ENCODE measurements at regions not wholly inside any gene's neighbourhood (a gene's known extent, or its start where the extent isn't known, plus 50 kb on each side); places are given as distances from the start of the nearest gene placed in this dataset.
"Not testable (repeated sequence)": the region's sequence is repeated elsewhere in the genome, so short reads cannot be mapped to it uniquely, and the experiment has no call there.

- DNase-seq (ENCODE audit: low spot score in 2 of 2): no peak
- in situ Hi-C loops (cut with MboI; ENCODE audit: low sequenced_read_pairs): no loop called here
- Histone ChIP-seq H3K27me3 (ENCODE audit: low read depth) (peaks cover 6% of the 10 kb centered on the region), H3K36me3 (replicated peaks) (no peaks in the 10 kb centered on the region), H3K4me1 (no peaks in the 10 kb centered on the region), H3K4me3 (no peak overlapping the region), H3K9me3 (no peaks in the 10 kb centered on the region)
Measured at GRCh38 chr14:105927096-105928060, 401.0 kb downstream of the TMEM121 start.

- H3K4me1 ChIP-seq; H3K9me3 ChIP-seq; in situ Hi-C loops (cut with MboI; ENCODE audit: low sequenced_read_pairs); H3K4me3 ChIP-seq; DNase-seq (ENCODE audit: low spot score in 2 of 2); H3K36me3 ChIP-seq (replicated peaks): not testable (repeated sequence)
- peaks cover 11% of the 10 kb centered on the region for H3K27me3 ChIP-seq (ENCODE audit: low read depth)
Measured at GRCh38 chr14:105928171-105929111, 402.1 kb downstream of the TMEM121 start.

DNA sequence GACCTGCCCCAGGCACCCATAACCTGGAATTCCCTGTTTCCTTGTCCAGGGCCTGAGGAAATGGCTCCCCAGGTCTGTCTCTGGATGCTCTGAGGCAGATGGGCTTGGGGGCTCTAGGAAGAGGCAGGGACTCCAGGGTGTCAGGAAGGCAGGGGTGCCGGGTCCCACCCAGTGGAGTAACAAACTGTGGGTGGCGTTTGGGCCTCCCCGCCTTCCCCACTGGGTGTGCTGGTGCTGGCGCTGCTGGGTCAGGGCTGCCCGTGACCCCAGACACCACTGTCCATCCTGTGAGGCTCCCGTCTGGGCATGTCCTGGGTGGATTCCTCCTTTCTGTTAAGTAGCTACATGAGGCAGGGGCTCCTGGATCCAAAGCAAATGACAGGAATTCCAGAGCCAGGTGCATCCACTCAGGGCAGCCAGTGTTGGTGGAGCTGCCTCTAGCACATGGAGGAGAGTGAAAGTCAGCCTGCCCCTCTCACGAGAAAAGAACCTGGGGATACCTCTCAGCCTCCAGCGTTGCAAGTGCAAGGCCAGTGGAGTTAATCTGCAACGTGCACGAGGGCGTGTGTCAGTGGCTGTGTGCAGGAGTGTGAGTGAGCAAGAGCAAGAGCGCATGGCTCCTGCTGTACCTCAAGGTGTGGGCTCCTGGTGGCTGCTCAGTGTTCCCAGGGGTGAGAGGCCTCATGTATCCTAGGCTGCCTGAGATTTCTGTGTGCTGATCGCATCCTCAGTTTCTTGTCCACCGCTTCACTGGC is 403.1 kb downstream of the TMEM121 start:
- H3K27me3 ChIP-seq (ENCODE audit: low read depth): peaks cover 11% of the 10 kb centered on the region
- in situ Hi-C loops (cut with MboI; ENCODE audit: low sequenced_read_pairs): no loop called here
- no peak for DNase-seq (ENCODE audit: low spot score in 2 of 2)
- H3K4me3 ChIP-seq: no peak overlapping the region
- no peaks in the 10 kb centered on the region for H3K36me3 ChIP-seq (replicated peaks)
- no peaks in the 10 kb centered on the region for H3K4me1 ChIP-seq
- H3K9me3 ChIP-seq: no peaks in the 10 kb centered on the region

- Histone ChIP-seq H3K4me1 (no peaks in the 10 kb centered on the region), H3K9me3 (no peaks in the 10 kb centered on the region), H3K36me3 (replicated peaks) (no peaks in the 10 kb centered on the region), H3K27me3 (ENCODE audit: low read depth) (peaks cover 11% of the 10 kb centered on the region), H3K4me3 (no peak overlapping the region)
- in situ Hi-C loops (cut with MboI; ENCODE audit: low sequenced_read_pairs): no loop called here
- DNase-seq (ENCODE audit: low spot score in 2 of 2): no peak
Measured at GRCh38 chr14:105930572-105930971, 404.2 kb downstream of the TMEM121 start.

DNA sequence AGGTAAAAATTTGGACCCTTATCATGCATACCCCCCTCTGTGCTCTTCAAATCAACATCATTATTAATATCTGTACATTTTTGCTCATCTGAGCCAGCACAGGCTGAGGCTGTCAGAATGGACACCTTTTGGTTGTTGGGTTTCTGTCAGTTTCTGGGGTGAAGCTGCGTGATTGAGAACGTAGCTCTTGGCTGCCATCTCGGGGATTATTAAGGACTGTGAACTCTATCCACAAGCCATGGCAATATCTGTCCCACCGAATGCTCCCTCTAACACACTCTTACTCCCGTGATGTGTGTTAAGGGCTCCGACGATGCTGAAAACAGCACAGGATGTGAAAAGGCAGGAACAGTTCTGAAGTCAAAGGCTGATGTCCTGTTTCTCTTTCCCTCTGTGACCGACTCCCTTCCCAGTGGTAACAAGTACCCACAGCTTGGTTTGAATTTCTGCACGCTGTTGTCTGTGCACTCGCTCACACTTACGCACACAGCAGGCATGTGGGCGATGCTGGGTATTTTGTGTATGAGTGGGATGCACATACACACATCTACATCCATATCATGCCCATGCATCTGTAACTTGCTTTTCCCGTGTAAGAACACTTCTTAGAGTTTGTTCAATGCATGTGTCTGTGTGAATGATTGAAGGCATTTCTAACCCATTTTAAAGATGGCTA is 405.6 kb downstream of the TMEM121 start:
- Histone ChIP-seq H3K9me3 (no peaks in the 10 kb centered on the region), H3K4me1 (no peaks in the 10 kb centered on the region), H3K36me3 (replicated peaks) (no peaks in the 10 kb centered on the region), H3K4me3 (no peak overlapping the region), H3K27me3 (ENCODE audit: low read depth) (peaks cover 11% of the 10 kb centered on the region)
- no peak for DNase-seq (ENCODE audit: low spot score in 2 of 2)
- in situ Hi-C loops (cut with MboI; ENCODE audit: low sequenced_read_pairs): no loop called here

DNA sequence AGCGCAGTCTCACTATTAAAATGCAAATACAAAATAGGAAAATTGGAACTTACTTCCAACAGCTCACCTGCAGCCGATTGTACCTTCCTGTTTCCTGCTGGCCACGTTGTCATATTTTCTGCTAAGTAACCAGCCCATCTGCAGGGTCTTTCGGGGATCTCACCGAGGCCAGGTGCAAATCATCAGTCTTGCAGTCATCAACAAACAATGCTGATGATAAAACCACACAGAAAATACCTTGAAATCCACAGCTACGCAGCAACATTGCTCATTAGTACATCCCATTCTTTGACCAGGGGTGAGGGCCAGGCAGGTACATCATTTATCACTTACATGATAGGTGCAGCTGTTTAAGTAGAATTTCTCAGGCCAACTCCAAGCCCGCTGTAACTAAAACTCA is 406.9 kb downstream of the TMEM121 start:
- Histone ChIP-seq H3K4me1 (no peaks in the 10 kb centered on the region), H3K9me3 (no peaks in the 10 kb centered on the region), H3K36me3 (replicated peaks) (no peaks in the 10 kb centered on the region), H3K27me3 (ENCODE audit: low read depth) (peaks cover 11% of the 10 kb centered on the region), H3K4me3 (no peak overlapping the region)
- in situ Hi-C loops (cut with MboI; ENCODE audit: low sequenced_read_pairs): no loop called here
- no peak for DNase-seq (ENCODE audit: low spot score in 2 of 2)

DNA sequence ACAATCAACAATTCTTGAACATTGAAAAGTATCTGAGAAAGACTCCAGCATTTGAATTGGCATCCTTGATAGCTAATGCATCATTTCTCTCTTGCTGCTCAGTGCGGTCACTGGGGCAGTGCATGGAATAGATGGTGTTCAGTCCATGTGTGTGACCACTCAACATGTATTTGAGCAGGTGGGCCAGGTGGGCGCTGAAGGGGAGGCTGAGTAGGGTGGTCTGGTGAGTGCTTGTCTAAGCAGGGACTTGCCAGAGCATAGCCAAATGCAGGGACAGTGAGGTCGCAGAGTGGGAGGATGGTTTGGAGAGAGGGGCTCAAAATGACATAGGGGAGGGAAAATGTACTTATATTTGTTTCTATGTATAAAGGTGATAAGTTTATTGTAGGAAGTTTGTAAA is 409.0 kb downstream of the TMEM121 start:
- no peaks in the 10 kb centered on the region for H3K36me3 ChIP-seq (replicated peaks)
- in situ Hi-C loops (cut with MboI; ENCODE audit: low sequenced_read_pairs): no loop called here
- H3K4me3 ChIP-seq: no peak overlapping the region
- no peak for DNase-seq (ENCODE audit: low spot score in 2 of 2)
- H3K4me1 ChIP-seq: no peaks in the 10 kb centered on the region
- H3K9me3 ChIP-seq: no peaks in the 10 kb centered on the region
- H3K27me3 ChIP-seq (ENCODE audit: low read depth): peaks cover 11% of the 10 kb centered on the region

DNA sequence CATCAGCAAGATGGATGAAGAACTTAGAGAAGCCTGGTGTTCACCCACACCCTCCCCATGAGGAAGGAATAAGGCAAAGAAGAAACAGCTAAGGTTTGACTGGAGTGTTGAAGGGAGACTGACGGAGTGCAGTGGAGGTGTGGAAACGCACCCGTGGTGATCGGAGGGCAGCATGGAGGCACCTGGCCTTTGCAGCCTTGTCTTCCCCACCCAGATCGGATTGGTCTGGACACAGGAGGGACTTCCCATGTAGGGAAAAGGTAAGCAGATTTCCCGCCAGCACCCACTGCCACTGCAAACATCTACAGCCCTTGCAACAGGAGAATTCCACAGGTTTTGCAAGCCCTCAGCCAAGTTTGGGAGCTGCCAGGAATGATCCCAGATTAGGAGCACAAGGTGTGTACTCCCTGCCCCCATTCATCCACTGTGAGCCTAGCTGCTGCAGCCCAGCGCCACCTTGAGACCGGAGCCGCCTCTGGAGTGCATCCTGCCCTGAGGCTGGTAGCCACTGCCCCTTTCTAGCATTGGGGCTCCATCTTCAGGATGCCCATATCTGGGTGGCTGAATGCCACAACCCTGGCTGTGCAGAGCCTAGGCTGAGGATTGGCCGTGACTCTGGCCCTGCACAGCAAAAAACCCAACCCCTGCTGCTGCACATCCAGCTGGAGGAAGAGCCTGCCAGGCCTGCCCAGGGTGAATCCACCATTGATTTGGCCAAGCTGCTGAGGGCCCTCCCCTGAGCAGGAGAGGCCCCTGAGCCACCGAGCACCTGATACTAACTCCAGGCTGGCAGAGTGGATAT is 411.1 kb downstream of the TMEM121 start:
- no peak for DNase-seq (ENCODE audit: low spot score in 2 of 2)
- H3K36me3 ChIP-seq (replicated peaks): no peaks in the 10 kb centered on the region
- H3K9me3 ChIP-seq: no peaks in the 10 kb centered on the region
- peaks cover 4% of the 10 kb centered on the region; the same call in 1 of the 2 replicates for H3K27me3 ChIP-seq (ENCODE audit: low read depth)
- H3K4me3 ChIP-seq: no peak overlapping the region
- in situ Hi-C loops (cut with MboI; ENCODE audit: low sequenced_read_pairs): no loop called here
- H3K4me1 ChIP-seq: no peaks in the 10 kb centered on the region

DNA sequence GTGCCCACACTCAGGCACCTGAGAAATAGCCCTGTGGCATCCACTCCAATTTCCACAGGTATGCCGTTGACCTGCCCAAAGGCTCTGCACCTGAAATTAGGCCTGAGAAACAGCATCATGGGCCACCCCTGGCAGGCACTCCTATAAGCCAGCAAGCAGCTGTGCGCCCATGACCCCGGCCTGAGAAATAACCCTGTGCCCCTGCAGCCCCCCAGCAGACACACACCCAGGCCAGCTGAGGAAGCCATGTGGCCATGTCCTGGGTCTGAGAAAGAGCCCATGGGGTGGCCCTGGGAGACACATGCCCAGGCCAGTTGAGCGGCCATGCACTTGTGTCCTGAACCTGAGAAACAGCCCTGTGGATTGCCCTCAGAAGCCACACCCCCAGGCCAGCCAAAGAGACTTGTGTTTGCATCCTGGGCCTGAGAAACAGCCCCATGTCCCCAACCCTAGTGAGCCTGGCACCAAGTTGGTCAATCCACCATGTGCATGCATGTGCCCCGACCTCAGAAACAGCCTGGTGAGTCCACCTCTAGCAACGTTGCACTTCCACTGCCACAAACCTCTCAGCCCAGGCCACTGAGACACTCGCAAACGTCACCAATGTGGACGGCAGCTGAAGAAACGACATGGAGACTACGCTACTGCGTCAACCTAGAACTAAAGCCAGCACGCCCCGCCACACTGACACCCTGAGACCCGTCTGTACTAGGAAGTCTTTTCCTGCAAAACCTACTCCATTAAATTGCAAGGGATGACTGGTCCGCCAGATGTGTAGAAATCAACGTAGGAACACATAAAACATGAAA is 411.9 kb downstream of the TMEM121 start:
- H3K27me3 ChIP-seq (ENCODE audit: low read depth): 0 out of 2 replicates have a peak, but pooled peaks cover under 1% of the 10 kb centered on the region
- in situ Hi-C loops (cut with MboI; ENCODE audit: low sequenced_read_pairs): no loop called here
- no peaks in the 10 kb centered on the region for H3K36me3 ChIP-seq (replicated peaks)
- H3K9me3 ChIP-seq: no peaks in the 10 kb centered on the region
- no peaks in the 10 kb centered on the region for H3K4me1 ChIP-seq
- no peak for DNase-seq (ENCODE audit: low spot score in 2 of 2)
- H3K4me3 ChIP-seq: no peak overlapping the region

DNA sequence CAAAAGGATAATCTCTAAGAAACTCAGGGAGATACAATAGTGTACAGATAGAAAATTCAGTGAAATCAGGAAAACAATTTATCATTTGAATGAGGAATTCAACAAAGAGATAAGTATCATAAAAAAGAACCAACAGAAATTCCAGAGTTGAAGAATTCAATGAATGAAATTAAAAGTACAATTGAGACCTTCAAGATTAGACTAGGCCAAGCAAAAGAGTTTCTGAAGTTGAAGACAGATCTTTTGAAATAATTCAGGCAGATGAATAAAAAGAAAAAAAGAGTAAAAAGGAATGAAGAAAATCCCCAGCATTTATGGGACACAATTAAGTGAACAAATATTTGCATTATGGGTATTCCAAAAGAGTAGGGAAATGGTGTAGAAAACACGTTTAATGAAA is 412.6 kb downstream of the TMEM121 start:
- H3K9me3 ChIP-seq: no peaks in the 10 kb centered on the region
- no peaks in the 10 kb centered on the region for H3K4me1 ChIP-seq
- in situ Hi-C loops (cut with MboI; ENCODE audit: low sequenced_read_pairs): no loop called here
- H3K4me3 ChIP-seq: no peak overlapping the region
- no peaks in the 10 kb centered on the region for H3K27me3 ChIP-seq (ENCODE audit: low read depth)
- DNase-seq (ENCODE audit: low spot score in 2 of 2): no peak
- no peaks in the 10 kb centered on the region for H3K36me3 ChIP-seq (replicated peaks)

- DNase-seq (ENCODE audit: low spot score in 2 of 2): no peak
- no peaks in the 10 kb centered on the region for H3K9me3 ChIP-seq
- H3K36me3 ChIP-seq (replicated peaks): no peaks in the 10 kb centered on the region
- no peaks in the 10 kb centered on the region for H3K4me1 ChIP-seq
- in situ Hi-C loops (cut with MboI; ENCODE audit: low sequenced_read_pairs): loop anchor here (10.0 kb wide), 1 partner anchor 385 kb away; no protein-coding TSS in a partner anchor
- H3K27me3 ChIP-seq (ENCODE audit: low read depth): no peaks in the 10 kb centered on the region
- H3K4me3 ChIP-seq: no peak overlapping the region
Measured at GRCh38 chr14:105939810-105940508, 413.6 kb downstream of the TMEM121 start.

All from HAP-1 (cell line).